Tibial nerve (tissue), 4 donors: ENCODE measurements at regions not wholly inside any gene's neighbourhood (a gene's known extent, or its start where the extent isn't known, plus 50 kb on each side); places are given as distances from the start of the nearest gene placed in this dataset.

Experiments
- DNase-seq, 2 donors: peaks; one replicate each; pipeline ENCODE4 v3.0.0-alpha.2; 2019; ENCODE audit warnings: low spot score in 2 of 2
- H3K27ac ChIP-seq, 4 donors: fragments of 200-600 bp; sonication (generic) in 3 of 4; one replicate each; pipeline ENCODE4 v1.5.1; 2017 to 2019; ENCODE audit warnings: mild to moderate bottlenecking in 1 of 4
- H3K27me3 ChIP-seq, 2 donors: fragments of 200-600 bp; sonication (generic) in 1 of 2; one replicate each; pipeline versions ENCODE4 v1.5.1 to v1.6.0; 2017 to 2019
- H3K36me3 ChIP-seq, 3 donors: fragments of 200-600 bp; sonication (generic); one replicate each; pipeline ENCODE4 v1.5.1; 2018 to 2019
- H3K4me1 ChIP-seq, 4 donors: fragments of 200-600 bp; sonication (generic) in 3 of 4; one replicate each; pipeline ENCODE4 v1.5.1; 2017 to 2019
- H3K4me3 ChIP-seq, 4 donors: fragments of 200-600 bp; sonication (generic) in 3 of 4; one replicate each; pipeline ENCODE4 v1.5.1; 2017 to 2019; ENCODE audit warnings: mild to moderate bottlenecking in 1 of 4, moderate library complexity in 1 of 4
- H3K9me3 ChIP-seq, 4 donors: fragments of 200-600 bp; sonication (generic) in 3 of 4; one replicate each; pipeline ENCODE4 v1.5.1; 2017 to 2019
- EP300 ChIP-seq, 2 donors: sonication (generic); formaldehyde crosslinking; IDR thresholded peaks; one replicate each; pipeline ENCODE4 v1.6.1; 2017; ENCODE audit warnings: antibody characterized with exemption in 2 of 2, mild to moderate bottlenecking in 1 of 2
- POLR2A ChIP-seq, 2 donors: fragments of 450-650 bp; IDR thresholded peaks; one replicate each; pipeline ENCODE4 v1.6.1; 2017; ENCODE audit warnings: antibody characterized with exemption in 2 of 2, mild to moderate bottlenecking in 2 of 2, moderate library complexity in 2 of 2
- WGBS, 2 donors: methylation state at CpG; one replicate each; pipeline ENCODE4 v1.1.5; 2018; 5-methylcytosine and 5-hydroxymethylcytosine counted together
- TF ChIP-seq, protein P1 (sequence below), 5 experiments: fragments of 200-600 bp in 3 of 5; fragments of 450-650 bp in 2 of 5; sonication (generic) in 3 of 5; IDR thresholded peaks; one replicate each; pipeline ENCODE4 v1.5.1; 2016 to 2019; ENCODE audit warnings: antibody characterized with exemption in 5 of 5, mild to moderate bottlenecking in 3 of 5, moderate library complexity in 2 of 5

DNA sequence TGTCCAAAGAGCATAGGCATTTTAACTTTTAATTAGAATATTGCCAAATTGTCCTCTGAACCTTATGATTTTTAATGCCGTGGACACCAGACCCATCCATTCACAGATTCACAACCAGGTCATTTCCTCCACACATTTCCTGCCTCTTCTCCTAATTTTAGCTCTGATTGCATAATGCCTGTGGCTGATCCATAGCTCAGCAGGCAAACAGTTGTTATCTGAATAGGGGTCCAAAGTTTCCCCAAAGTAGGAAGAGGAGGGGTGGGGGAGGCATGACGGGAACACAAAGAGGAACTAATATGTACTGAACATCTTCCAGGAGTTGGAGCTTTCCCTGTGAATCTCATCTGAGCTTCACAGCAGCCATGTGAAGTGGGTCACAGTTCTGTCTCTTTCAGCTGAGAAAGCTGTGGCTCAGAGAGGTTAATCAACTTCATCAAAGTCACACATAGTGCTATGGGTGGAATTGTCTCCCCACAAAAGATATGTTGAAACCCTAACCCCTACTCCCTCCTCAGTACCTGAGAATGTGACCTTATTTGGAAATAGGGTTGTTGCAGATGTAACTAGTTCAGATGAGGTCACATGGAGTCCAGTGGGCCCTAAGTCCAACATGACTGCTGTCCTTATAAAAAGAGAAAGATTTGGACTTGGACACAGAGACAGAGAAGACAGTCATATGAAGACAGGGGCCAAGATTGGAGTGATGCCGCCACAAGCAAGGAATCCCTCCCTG lies 106.7 kb upstream of the AGBL1 start:
- TF ChIP-seq, protein P1, sequence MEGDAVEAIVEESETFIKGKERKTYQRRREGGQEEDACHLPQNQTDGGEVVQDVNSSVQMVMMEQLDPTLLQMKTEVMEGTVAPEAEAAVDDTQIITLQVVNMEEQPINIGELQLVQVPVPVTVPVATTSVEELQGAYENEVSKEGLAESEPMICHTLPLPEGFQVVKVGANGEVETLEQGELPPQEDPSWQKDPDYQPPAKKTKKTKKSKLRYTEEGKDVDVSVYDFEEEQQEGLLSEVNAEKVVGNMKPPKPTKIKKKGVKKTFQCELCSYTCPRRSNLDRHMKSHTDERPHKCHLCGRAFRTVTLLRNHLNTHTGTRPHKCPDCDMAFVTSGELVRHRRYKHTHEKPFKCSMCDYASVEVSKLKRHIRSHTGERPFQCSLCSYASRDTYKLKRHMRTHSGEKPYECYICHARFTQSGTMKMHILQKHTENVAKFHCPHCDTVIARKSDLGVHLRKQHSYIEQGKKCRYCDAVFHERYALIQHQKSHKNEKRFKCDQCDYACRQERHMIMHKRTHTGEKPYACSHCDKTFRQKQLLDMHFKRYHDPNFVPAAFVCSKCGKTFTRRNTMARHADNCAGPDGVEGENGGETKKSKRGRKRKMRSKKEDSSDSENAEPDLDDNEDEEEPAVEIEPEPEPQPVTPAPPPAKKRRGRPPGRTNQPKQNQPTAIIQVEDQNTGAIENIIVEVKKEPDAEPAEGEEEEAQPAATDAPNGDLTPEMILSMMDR (IDR thresholded peaks at IDR 0.05) = no peak
- no peak for TF ChIP-seq POLR2A (IDR thresholded peaks at IDR 0.05)
- TF ChIP-seq EP300 (IDR thresholded peaks at IDR 0.05) = no peak
- 75 to 76% methylated on average over 3 of the region's 3 CpGs for WGBS, 2 donors
- no peaks in the 10 kb centered on the region for H3K4me1 ChIP-seq

DNA sequence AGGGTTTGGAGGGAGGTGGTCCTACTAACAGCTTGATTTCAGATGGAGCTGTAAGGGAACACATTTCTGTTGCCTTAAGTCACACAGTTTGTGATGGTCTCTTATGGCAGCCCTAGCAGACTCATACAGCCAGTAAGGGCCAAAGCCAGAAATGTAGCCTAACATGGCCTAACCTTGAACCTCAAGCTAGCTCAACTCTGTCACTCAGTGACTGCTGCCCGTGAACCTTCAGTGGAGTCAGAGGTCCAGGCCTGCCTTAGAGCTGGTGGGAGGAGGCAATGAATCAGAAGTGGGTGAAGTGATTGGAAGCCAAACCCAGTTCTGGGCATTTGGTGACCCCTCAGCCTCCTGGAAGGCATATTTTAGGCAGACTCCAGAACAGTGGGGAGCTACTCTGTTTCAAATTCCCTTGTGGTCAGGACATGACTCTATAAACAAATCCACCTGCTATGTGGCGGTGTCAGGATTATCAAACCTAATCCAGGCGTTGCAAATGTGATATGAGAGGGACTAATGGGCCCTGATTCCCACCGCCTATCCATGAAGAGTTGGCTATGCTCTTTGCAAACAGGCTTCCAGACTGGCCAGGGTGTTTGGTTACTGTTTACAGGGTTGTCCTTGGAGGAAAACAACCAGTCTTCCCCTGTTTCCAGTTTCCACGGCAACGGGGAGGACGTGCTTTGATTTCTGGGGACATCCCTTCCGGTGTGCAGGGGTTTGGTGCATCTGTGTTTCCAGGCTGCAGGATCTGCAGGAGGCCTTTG lies 105.9 kb upstream of the AGBL1 start:
- no peaks in the 10 kb centered on the region for H3K4me1 ChIP-seq
- no peak overlapping the region for H3K4me3 ChIP-seq
- peaks cover 0 to 7% (median 0%) of the 10 kb centered on the region in 4 donors for H3K9me3 ChIP-seq
- 48 to 51% methylated on average over 8 of the region's 8 CpGs for WGBS, 2 donors
- TF ChIP-seq POLR2A (IDR thresholded peaks at IDR 0.05) = no peak
- no peak for DNase-seq
- H3K27ac ChIP-seq = no peak overlapping the region
- no peaks in the 10 kb centered on the region for H3K27me3 ChIP-seq
- no peaks in the 10 kb centered on the region for H3K36me3 ChIP-seq

More for the DNA sequence above, 106.7 kb upstream of the AGBL1 start:
- no peak overlapping the region for H3K27ac ChIP-seq
- no peaks in the 10 kb centered on the region for H3K36me3 ChIP-seq
- H3K4me3 ChIP-seq = no peak overlapping the region
- no peaks in the 10 kb centered on the region for H3K27me3 ChIP-seq
- DNase-seq = no peak
- peaks cover 0 to 7% (median 0%) of the 10 kb centered on the region in 4 donors for H3K9me3 ChIP-seq

DNA sequence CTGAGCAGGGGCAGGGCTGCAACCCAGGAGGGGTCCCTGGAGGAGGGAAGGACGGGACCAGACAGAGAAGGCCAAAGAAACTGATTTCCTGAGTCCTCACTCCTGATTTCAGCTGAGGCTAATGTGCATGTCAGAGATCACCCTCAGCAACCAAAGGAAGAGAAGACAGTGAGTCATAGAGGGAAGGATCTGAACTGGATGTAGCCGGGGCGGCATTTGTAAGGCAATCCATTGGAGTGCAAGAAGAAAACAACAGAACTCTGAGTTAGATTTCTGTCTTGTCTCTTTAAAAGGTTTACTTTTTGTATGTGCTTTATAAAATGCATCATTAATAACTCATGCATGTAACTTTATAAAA lies 105.3 kb upstream of the AGBL1 start:
- Histone ChIP-seq H3K4me1 (no peaks in the 10 kb centered on the region), H3K9me3 (peaks cover 0 to 7% (median 0%) of the 10 kb centered on the region in 4 donors), H3K36me3 (no peaks in the 10 kb centered on the region), H3K27me3 (no peaks in the 10 kb centered on the region), H3K4me3 (no peak overlapping the region), H3K27ac (no peak overlapping the region)
- 34 to 41% methylated on average over 3 of the region's 3 CpGs for WGBS, 2 donors
- TF ChIP-seq, protein P1 (IDR thresholded peaks at IDR 0.05) = no peak
- TF ChIP-seq EP300 (IDR thresholded peaks at IDR 0.05) (no peak), POLR2A (IDR thresholded peaks at IDR 0.05) (no peak)
- no peak for DNase-seq

DNA sequence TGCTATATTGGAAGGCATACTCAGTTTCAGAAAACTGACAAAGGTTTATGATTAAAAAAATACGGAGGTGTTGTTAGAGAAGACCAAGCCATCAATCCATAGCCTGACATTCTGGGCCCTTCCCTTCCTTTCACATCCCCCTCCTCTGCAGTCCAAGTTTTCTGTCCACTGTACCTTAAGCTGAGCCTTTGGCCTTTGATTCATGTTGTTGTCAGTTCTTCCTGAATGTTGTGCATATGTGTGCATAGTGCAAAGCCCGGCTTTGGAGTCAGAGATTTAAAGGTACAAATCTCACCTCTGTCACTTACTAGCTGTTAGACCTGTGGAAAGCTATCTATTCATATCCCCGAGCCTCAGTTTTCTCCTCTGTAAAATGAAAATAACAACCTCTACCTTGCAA lies 104.9 kb upstream of the AGBL1 start:
- H3K27ac ChIP-seq = no peak overlapping the region
- no peaks in the 10 kb centered on the region for H3K27me3 ChIP-seq
- H3K4me1 ChIP-seq = no peaks in the 10 kb centered on the region
- H3K9me3 ChIP-seq = peaks cover 0 to 7% (median 0%) of the 10 kb centered on the region in 4 donors
- WGBS, 2 donors = 80 to 81% methylated on average over 3 of the region's 3 CpGs
- TF ChIP-seq EP300 (IDR thresholded peaks at IDR 0.05) (no peak), POLR2A (IDR thresholded peaks at IDR 0.05) (no peak)
- TF ChIP-seq, protein P1 (IDR thresholded peaks at IDR 0.05) = no peak
- no peaks in the 10 kb centered on the region for H3K36me3 ChIP-seq
- H3K4me3 ChIP-seq = no peak overlapping the region
- DNase-seq = no peak

DNA sequence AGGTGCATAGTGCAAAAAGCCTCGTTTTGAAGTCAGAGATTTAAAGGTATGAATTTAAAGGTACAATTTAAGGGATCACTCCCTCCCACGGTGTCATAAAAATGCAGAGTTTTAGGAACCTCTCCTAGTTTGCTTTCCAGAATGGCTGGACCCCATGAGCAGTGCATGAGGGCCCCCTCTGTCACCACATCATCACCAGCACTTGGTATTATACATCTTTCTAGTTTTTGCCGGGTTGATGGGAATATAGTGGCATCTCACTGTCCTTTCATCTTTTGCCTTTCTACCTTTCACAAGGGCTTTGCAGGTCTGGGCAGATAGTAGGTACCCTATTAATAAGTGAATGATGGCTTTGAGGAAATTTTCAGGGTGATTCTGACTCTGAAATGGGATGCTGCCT lies 103.6 kb upstream of the AGBL1 start:
- TF ChIP-seq EP300 (IDR thresholded peaks at IDR 0.05) = no peak
- no peak for TF ChIP-seq POLR2A (IDR thresholded peaks at IDR 0.05)
- TF ChIP-seq, protein P1 (IDR thresholded peaks at IDR 0.05) = no peak
- Histone ChIP-seq H3K27ac (no peak overlapping the region), H3K4me3 (no peak overlapping the region), H3K4me1 (no peaks in the 10 kb centered on the region), H3K9me3 (peaks cover 0 to 7% (median 0%) of the 10 kb centered on the region in 4 donors), H3K36me3 (no peaks in the 10 kb centered on the region), H3K27me3 (no peaks in the 10 kb centered on the region)
- WGBS, 2 donors = 88 to 92% methylated on average over 3 of the region's 3 CpGs
- no peak for DNase-seq
